GM12865 (cell line): ENCODE measurements at regions not wholly inside any gene's neighbourhood (a gene's known extent, or its start where the extent isn't known, plus 50 kb on each side); places are given as distances from the start of the nearest gene placed in this dataset.
"Not testable (repeated sequence)": the region's sequence is repeated elsewhere in the genome, so short reads cannot be mapped to it uniquely, and the experiment has no call there.

Source experiments
- DNase-seq: peaks from one replicate; pipeline ENCODE4 v3.0.0; 2010; ENCODE audit warnings: low read depth
- H3K4me3 ChIP-seq: 2 replicates; pipeline ENCODE4 v1.5.1; 2011; ENCODE audit warnings: mild to moderate bottlenecking, low read depth, low read length, control low read depth
- CTCF ChIP-seq: IDR thresholded peaks from 2 replicates; pipeline ENCODE4 v1.5.1; 2011; ENCODE audit warnings: low read length, control low read depth, low read depth, inconsistent platforms; ENCODE audit not compliant: insufficient read depth; ENCODE audit errors: missing control alignments

- DNase-seq: no peak
- no peak overlapping the region for H3K4me3 ChIP-seq
- no peak for TF ChIP-seq CTCF
Observed at GRCh38 chr11:126134461-126135155, 71.9 kb upstream of the CDON start.

DNA sequence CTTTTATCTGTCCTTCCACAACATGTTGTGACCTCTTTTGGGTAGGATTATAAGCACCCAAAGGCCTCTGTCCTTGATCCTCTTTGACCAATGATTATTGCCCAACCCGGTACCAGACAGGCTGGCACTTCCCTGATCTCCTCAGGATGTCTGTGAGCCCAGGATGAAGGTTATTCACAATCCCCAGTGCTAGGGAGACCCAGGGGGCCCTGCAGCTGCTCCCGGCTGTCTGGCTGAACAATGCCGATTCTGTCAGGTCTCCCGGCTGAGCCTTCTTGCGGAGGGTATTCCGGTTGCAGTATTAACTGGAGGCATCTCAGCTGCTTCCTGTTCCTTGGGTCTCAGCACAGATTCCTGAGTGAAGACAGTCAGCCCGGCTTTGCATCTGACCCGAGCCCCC is 71.2 kb upstream of the CDON start:
- no peak overlapping the region for H3K4me3 ChIP-seq
- no peak for DNase-seq
- no peak for TF ChIP-seq CTCF

GRCh38 chr11:126132319-126132718 is 69.7 kb upstream of the CDON start:
- no peak for TF ChIP-seq CTCF
- H3K4me3 ChIP-seq: no peak overlapping the region
- DNase-seq: no peak

DNA sequence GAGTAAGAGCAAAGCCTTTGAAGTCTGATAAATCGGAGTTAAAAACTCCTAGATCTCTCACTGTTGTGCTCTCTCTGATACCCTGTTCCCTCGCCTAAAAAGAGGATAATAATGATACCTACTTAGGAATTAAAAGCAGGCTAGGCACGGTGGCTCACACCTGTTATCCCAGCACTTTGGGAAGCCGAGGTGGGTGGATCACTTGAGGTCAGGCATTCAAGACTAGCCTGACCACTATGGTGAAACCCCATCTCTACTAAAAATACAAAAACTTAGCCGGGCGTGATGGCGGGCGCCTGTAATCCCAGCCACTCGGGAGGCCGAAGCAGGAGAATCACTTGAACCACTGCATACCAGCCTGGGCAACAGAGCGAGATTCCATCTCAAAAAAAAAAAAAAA is 68.1 kb upstream of the CDON start:
- not testable (repeated sequence) for H3K4me3 ChIP-seq, DNase-seq

- H3K4me3 ChIP-seq: no peak overlapping the region
- no peak for DNase-seq
- TF ChIP-seq CTCF: no peak
Observed at GRCh38 chr11:126129727-126130671, 67.3 kb upstream of the CDON start.

DNA sequence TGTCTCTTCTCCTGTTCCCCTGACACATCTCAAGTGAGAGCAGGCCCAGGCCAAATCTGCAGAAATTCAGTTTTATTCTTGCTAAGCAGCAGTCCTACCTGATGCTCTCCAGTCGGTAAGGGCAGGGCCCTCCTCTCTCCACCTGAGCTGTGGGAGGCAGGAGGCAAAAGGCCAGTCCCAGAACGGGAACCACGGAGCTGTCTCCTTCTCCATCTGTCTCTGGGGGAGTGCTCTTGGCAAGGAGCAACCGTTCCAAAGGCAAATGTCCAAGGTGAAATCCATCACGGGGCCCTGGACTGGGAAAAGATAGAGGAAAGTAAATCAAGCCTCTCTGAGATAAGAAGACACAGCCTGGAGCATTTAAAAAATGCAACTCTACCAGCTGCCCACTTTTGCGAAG is 65.2 kb upstream of the CDON start:
- TF ChIP-seq CTCF: no peak
- DNase-seq: no peak
- H3K4me3 ChIP-seq: no peak overlapping the region

DNA sequence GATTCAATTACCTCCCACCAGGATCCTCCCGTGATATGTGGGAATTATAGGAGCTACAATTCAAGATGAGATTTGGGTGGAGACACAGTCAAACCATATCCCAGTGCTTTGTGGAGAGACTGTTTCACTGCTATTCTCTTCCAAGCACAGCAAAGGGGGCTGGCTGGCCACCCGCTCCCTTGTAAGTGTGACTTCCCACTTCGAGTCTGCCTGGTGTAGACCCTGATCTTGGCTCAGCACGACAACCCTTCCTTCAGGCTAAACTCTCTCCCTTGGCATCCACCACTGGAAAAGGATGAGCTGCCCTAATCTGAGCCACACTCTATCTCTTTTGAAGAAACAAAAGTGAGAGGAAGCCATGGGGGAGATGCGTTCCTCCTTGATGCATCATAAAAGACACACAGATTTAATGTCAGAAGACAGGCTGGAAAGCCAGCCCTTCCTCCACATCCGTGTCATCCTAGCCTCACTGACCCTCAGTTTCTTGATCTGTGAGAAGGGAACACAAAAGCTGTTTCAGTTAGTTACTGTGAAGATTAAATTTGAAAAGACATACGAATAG is 64.7 kb upstream of the CDON start:
- no peak for DNase-seq
- TF ChIP-seq CTCF: no peak
- no peak overlapping the region for H3K4me3 ChIP-seq
